HG03045 (cell line): ENCODE measurements at regions not wholly inside any gene's neighbourhood (a gene's known extent, or its start where the extent isn't known, plus 50 kb on each side); places are given as distances from the start of the nearest gene placed in this dataset.

Experiments
- ATAC-seq: cut with Tn5 transposase; IDR thresholded peaks from one replicate; pipeline ENCODE4 v1.9.1; 2021; ENCODE audit warnings: mild to moderate bottlenecking, moderate library complexity; ENCODE audit not compliant: unreplicated experiment

GRCh38 chr3:43783987-43784639 lies 93.4 kb downstream of the ABHD5 start:
- no peak for ATAC-seq

GRCh38 chr3:43784640-43785011 lies 93.9 kb downstream of the ABHD5 start:
- no peak for ATAC-seq

- no peak for ATAC-seq
Measured at GRCh38 chr3:43785551-43785950, 94.8 kb downstream of the ABHD5 start.

DNA sequence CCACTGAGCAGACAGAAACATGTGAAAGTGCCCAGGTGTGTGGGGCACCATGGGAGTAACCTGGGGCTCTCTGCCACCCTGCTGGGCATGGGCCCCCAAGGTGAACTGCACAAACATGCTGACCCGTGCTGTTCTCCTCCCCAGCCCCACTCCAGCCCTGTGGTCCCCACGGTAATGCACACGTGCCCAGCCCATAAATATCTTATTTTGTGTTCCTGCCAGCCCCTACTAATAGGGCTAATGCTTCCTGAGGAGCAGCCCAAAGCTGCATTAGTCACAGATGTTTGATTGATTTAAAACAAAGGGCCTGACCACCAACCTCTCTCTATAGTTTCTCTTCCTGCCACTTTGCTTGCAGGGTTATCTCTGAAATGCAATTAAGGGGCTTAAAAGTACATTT lies 95.4 kb downstream of the ABHD5 start:
- ATAC-seq: no peak

- no peak for ATAC-seq
Measured at GRCh38 chr3:43786526-43787305, 96.0 kb downstream of the ABHD5 start.

GRCh38 chr3:43787330-43787729 lies 96.6 kb downstream of the ABHD5 start:
- ATAC-seq: no peak

DNA sequence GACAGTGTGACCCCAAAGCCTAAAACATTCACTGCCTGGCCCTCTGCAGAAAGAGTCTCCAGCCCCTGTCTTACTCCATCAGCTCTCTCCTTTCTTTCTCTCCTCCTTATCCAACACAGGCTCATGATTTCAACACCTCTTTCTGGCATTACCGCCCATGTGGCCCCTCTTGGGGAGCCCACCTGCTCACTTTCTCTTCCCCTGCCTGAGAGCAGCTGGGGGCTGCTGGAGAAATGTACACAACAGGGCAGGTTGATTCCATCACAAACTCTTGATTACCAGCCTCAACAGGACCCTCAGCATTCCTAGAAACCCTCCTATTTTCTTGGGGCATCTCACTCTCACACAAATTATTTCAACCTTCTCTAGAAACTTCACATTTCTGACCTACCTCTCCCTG lies 98.3 kb downstream of the ABHD5 start:
- no peak for ATAC-seq

DNA sequence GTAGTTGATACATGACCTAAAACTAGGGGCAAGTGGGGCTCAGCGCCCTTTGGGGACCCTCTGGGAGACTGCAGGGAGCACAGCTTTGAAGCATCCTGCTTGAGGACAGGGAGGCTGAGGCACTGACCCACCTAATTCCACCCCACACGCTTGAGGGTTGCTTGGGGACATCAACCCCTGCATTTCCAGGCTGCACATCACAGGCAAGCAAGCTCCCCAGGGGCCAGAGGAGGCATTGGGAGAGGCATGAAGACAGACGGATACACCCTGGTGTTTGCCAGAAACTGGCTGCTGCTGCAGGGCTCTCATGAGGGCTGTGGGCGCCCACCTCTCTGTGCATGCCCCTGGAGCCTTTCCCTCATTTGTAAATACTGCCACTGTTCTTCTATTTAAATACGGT lies 99.3 kb downstream of the ABHD5 start:
- no peak for ATAC-seq

GRCh38 chr3:43790476-43790875 lies 99.7 kb downstream of the ABHD5 start:
- ATAC-seq: no peak

DNA sequence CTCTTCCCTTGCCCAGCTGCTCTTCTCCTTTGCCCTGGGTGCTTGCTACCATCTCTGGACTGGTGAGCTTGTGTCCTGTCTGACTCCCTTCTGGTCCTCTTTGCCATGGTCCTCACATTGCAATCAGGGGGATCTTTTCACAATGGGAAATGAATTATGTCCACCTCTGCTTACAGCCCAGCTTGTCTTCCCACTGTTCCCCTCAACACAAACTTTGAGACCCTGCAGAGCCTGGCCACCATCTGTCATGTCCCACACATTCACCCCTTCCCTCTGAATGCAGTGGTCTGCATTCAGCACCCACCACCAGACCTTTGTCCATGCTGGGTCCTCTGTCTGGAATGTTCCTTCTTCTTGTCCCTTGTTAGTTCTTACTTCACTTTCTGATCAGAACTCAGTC lies 100.5 kb downstream of the ABHD5 start:
- ATAC-seq: no peak

- no peak for ATAC-seq
Measured at GRCh38 chr3:43792904-43793303, 102.2 kb downstream of the ABHD5 start.

GRCh38 chr3:43793648-43794372 lies 103.1 kb downstream of the ABHD5 start:
- no peak for ATAC-seq

DNA sequence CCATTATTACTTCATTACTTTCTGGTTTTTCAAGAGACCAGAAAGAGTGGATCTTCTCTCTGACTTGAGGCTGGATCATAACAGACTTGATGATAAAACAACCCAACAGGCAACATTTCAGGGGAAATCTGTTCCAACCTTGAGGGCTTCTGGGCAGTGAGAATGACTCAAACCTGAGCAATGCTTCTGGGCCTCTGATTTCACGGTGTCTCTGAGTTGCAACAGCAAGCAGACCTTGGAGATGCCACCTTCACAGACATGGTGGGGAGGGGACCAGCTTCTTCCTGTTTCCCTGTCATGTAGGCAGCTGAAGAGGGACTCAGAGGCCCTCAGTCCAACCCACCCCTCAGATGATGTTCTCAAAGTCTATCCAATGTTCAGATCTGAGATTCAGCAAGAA lies 104.0 kb downstream of the ABHD5 start:
- no peak for ATAC-seq

DNA sequence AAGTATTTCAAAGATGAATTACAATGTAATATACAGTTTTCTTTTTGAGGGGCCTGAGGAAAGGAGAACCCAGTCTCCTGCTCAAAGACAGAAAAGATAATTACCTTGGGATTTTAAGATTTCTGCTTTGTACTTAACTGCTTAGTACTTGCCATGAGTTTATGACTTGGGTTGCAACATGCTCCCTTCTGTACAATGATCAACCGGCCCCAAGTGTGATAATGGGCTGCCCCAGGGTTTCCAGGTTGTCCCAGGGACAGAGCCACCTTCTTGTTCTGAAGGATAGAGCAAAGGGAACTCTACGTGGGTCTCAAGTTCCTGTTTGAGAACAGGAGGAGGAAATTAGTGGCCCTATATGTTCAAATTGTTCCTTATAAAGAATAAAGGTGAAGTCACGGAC lies 104.8 kb downstream of the ABHD5 start:
- ATAC-seq: no peak

DNA sequence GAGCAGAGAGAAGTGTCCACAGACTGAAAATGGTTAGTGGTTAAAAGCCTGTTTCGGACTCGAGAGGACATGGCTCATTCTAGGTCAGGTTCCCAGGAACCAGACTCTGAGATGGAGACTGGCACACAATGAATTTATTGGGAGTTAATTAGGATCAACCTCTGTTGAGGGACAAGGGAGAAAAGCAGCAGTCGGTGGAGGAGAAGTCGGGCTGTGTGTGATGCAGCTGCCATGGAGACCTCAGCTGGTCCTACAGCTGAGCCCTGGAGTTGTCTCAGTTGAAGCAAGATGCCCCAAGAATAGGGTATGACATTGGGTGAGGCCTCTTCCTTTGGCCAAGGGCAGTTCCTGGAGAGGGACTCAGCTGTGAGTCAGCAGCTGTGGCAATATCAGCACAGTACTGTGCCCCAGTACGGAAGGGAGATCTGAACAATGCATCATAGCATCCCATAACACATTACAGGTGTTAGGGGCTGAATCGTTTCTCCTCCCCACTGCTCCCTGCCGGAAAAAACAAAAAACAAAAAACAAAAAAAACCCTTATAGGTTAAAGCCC lies 105.4 kb downstream of the ABHD5 start:
- no peak for ATAC-seq

GRCh38 chr3:43797794-43798193 lies 107.1 kb downstream of the ABHD5 start:
- ATAC-seq: no peak

GRCh38 chr3:43810797-43811196 lies 120.1 kb downstream of the ABHD5 start:
- ATAC-seq: no peak

- no peak for ATAC-seq
Measured at GRCh38 chr3:43814461-43814860, 123.7 kb downstream of the ABHD5 start.

DNA sequence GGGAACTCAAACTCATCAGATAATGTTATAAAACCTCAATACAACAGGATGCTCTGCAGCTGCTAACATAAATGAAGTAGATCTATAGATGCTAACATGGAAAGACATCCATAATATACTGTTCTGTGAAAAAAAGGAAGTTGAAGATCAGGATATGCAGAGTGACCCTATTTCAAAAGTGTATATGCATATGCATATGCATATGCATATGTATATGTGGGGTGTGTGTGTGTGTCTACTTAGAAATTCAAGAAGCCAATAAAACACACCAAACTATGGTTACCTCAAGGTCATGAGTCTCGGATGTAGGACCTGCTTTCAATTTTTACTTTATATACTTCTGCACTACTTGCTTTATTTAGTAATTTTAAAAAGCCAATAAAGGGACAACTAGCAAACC lies 125.6 kb downstream of the ABHD5 start:
- ATAC-seq: no peak

DNA sequence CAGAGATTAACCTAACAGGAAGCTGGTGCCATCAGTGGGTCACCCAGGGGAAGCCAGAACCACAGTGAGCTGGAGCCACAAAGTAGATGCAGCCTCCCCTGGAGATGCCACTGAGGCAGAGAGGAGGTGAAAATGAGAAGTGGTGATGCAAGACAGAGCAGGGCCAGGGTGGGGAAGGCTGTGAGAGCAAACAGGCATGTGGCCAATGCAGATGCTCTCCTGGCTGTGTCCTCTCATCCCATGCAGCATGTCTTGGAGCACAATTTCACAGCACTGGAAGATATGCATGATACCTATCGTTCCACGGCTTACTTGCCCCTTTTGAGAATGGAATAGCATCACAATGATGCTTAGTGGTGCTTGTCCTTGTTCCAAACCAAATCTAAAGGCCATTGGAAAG lies 126.3 kb downstream of the ABHD5 start:
- ATAC-seq: no peak

GRCh38 chr3:43817825-43818224 lies 127.1 kb downstream of the ABHD5 start:
- ATAC-seq: no peak

- ATAC-seq: no peak
Measured at GRCh38 chr3:43818229-43818628, 127.5 kb downstream of the ABHD5 start.
